ENCODE measurements at regions not wholly inside any gene's neighbourhood (a gene's known extent, or its start where the extent isn't known, plus 50 kb on each side); places are given as distances from the start of the nearest gene placed in this dataset.

DNA sequence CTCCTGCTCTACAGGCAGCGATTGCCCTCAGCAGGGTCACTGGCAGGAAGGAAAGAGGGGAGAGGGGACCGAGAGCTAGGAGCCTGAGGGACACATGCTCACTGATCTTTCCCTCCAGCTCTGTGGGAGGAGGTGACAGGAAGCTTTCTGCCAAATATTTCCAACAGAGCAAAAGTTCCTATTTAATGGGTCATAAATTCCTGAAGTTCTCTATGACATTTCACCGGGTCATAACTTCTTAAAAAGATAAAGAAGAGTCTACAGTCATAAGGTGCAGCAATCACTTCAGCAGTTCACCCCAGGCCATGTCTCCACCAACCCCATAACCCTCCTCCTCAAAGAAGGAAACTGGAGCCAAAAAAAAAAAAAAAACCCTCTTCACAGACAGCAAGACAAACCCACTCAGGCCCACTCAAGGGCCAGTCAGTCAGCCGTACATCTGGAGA is 481.1 kb downstream of the NR2F1-AS1 start:
- TF ChIP-seq, protein P1, sequence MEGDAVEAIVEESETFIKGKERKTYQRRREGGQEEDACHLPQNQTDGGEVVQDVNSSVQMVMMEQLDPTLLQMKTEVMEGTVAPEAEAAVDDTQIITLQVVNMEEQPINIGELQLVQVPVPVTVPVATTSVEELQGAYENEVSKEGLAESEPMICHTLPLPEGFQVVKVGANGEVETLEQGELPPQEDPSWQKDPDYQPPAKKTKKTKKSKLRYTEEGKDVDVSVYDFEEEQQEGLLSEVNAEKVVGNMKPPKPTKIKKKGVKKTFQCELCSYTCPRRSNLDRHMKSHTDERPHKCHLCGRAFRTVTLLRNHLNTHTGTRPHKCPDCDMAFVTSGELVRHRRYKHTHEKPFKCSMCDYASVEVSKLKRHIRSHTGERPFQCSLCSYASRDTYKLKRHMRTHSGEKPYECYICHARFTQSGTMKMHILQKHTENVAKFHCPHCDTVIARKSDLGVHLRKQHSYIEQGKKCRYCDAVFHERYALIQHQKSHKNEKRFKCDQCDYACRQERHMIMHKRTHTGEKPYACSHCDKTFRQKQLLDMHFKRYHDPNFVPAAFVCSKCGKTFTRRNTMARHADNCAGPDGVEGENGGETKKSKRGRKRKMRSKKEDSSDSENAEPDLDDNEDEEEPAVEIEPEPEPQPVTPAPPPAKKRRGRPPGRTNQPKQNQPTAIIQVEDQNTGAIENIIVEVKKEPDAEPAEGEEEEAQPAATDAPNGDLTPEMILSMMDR (IDR thresholded peaks at IDR 0.05): no peak
- TF ChIP-seq ZFX (IDR thresholded peaks at IDR 0.05; ENCODE audit: borderline replicate concordance): no peak
- no peak overlapping the region for H3K27ac ChIP-seq

DNA sequence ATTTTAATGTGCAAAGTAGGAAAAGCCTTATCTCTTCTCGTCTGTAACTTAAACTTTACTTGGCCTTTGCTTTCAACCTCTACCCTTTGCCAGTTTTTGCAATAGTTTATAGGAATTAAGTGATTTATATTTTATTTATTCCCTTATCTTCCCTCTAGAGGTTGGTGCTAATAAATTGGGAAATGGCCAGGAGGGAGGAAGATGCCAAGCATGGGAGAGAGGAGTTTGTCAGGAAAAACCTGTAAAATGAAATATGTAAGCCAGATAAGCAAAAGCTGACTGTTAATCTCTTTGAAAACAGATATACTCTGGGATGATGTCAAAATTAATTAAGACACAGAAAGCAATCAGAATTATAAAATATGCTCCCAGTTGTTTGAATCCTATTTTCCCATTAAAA is 484.5 kb downstream of the NR2F1-AS1 start:
- H3K27ac ChIP-seq: no peak overlapping the region
- TF ChIP-seq, protein P1 (IDR thresholded peaks at IDR 0.05): no peak
- TF ChIP-seq ZFX (IDR thresholded peaks at IDR 0.05; ENCODE audit: borderline replicate concordance): no peak

DNA sequence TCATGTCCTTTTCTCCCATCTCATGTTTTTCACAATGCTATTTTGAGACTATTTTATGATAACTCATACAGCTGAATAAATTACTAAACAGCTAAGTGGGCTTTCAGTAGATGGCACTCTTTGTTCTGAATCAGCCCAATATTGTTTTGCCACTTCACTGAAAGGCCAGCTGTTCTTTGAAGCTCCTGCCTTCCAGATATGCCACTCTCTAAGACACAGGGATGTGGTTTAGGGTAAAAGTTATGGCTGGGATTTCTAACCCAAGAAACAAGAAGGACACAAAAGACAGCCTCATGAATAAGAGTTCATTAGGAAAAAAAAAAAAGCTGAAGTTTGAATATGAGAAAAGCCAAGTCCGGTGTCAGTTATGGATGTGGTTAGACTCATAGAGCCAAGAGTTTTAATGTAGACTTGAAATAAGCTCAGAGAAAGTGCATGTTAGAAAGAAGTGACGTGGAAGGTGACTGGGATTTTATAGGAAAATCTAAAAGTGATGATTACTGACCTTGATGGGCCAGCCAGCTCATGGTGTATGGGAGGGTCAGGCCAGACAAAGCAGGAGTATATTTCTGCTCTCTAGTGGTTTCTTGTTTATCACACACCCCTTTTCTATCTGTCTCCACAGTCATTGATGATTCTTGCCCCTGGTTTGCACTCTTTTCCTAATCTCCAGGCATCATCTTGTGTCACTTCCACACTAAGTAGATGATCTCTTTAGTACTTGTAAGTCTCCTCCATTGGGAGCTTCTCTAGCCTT is 488.5 kb downstream of the NR2F1-AS1 start:
- no peak overlapping the region for H3K27ac ChIP-seq
- TF ChIP-seq ZFX (IDR thresholded peaks at IDR 0.05; ENCODE audit: borderline replicate concordance): no peak
- TF ChIP-seq, protein P1 (IDR thresholded peaks at IDR 0.05): 0 out of 2 replicates have a peak, but pooled peaks have one; percentile 6

DNA sequence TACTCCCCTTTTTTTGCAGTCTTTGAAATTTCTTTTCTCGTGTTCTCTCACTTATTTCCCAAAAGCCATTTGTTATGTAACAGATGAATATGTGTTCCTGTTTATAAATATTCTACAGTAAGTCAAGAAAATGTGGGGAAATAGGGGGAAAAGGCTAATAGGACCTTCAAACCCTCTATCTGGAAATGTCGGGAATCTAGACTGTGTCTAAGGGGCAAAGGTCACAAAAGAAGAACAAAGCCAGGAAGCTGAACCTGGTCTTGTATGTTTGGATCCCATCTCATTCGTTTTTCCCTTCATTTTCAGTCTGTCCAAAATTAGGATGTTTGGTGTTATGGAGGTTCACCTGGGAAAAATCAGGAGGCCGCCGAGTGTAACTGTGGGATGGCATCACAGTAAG is 490.3 kb downstream of the NR2F1-AS1 start:
- no peak overlapping the region for H3K27ac ChIP-seq
- TF ChIP-seq, protein P1 (IDR thresholded peaks at IDR 0.05): no peak
- no peak for TF ChIP-seq ZFX (IDR thresholded peaks at IDR 0.05; ENCODE audit: borderline replicate concordance)

DNA sequence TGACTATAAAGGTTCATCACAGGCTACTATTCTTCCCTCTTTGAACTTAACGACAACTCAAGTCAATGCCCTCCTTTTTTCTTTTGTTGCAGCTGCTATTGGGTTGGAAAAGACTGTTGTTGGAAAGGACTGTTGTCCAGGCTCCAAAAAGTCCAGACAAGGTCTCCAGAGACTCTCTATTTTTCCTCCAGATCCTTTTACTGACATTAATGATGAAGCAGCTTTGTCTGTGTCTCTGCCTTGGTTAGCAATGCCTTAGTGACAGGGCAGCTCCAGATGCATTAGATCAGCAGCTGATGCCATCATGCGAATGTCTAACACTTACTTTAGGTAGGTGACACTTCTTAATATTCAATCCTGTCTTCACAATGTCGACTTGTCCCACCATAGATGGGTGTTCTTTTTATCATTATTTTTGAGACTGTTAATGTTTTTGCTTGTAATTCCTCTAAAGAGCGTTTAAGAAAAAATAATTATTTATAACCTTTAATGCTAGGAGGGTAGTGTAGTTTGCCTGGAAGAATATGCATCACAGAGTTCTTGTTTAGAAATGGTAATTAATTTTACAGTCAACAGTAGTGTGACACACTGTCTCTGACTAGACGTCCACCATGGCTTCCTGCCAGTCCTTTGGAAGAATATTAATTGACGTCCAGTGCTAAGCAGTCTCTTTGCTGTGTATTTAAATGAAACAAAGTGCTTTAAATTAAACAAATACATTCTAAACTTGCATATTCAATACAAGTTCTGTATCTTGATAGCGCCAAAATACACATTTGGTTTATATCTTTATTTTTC is 492.2 kb downstream of the NR2F1-AS1 start:
- H3K27ac ChIP-seq: no peak overlapping the region
- TF ChIP-seq ZFX (IDR thresholded peaks at IDR 0.05; ENCODE audit: borderline replicate concordance): no peak
- TF ChIP-seq, protein P1 (IDR thresholded peaks at IDR 0.05): no peak

DNA sequence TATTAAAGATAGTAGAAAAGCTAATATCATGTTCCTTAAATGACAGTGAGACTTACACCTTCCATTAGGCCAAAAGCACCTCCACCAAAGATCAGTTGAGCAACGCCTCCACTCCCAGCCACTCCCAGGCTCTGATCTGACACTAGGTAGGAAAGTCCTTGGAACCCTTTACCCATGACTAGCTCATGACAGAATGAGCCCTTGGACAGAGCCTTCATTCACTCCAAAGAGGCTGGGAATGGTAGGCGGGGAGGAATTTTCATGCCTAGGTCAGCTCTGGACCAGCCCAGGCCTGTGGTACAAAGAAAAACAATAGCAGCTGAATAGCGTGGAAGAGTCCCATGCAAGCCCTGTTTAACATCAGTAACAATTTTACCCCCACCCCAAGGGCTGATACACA is 493.7 kb downstream of the NR2F1-AS1 start:
- TF ChIP-seq, protein P1 (IDR thresholded peaks at IDR 0.05): no peak
- TF ChIP-seq ZFX (IDR thresholded peaks at IDR 0.05; ENCODE audit: borderline replicate concordance): no peak
- H3K27ac ChIP-seq: no peak overlapping the region

GRCh38 chr5:93082981-93083380 is 498.0 kb downstream of the NR2F1-AS1 start:
- TF ChIP-seq ZFX (IDR thresholded peaks at IDR 0.05; ENCODE audit: borderline replicate concordance): no peak
- TF ChIP-seq, protein P1 (IDR thresholded peaks at IDR 0.05): no peak
- H3K27ac ChIP-seq: no peak overlapping the region
